ENCODE measurements at regions not wholly inside any gene's neighbourhood (a gene's known extent, or its start where the extent isn't known, plus 50 kb on each side); places are given as distances from the start of the nearest gene placed in this dataset.

DNA sequence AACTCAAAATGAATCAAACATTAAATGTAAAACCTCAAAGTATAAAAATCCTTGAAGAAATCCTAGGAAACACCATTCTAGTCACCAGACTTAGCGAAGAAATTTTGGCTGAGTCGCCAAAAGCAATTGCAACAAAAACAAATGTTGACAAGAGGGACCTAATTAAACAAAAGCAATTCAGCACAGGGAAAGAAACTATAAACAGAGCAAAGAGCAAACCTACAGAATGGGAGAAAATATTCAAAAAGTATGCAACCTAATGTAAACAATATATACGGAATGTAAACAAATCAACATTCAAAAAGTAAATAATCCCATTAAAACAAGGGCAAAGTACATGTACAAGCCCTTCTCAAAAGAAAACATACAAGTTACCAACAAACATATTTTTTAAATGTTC is 974.7 kb downstream of the TRAM1L1 start:
- TF ChIP-seq ZNF138 (tag by site-specific recombination; IDR thresholded peaks at IDR 0.05; ENCODE audit: borderline replicate concordance) (no peak), YY1 (tag by site-specific recombination; IDR thresholded peaks at IDR 0.05) (no peak)
- TF ChIP-seq, protein P1, sequence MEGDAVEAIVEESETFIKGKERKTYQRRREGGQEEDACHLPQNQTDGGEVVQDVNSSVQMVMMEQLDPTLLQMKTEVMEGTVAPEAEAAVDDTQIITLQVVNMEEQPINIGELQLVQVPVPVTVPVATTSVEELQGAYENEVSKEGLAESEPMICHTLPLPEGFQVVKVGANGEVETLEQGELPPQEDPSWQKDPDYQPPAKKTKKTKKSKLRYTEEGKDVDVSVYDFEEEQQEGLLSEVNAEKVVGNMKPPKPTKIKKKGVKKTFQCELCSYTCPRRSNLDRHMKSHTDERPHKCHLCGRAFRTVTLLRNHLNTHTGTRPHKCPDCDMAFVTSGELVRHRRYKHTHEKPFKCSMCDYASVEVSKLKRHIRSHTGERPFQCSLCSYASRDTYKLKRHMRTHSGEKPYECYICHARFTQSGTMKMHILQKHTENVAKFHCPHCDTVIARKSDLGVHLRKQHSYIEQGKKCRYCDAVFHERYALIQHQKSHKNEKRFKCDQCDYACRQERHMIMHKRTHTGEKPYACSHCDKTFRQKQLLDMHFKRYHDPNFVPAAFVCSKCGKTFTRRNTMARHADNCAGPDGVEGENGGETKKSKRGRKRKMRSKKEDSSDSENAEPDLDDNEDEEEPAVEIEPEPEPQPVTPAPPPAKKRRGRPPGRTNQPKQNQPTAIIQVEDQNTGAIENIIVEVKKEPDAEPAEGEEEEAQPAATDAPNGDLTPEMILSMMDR (tag by site-specific recombination; IDR thresholded peaks at IDR 0.05), result no peak
